ENCODE measurements at regions not wholly inside any gene's neighbourhood (a gene's known extent, or its start where the extent isn't known, plus 50 kb on each side); places are given as distances from the start of the nearest gene placed in this dataset.

- DNase-seq (ENCODE audit: low read depth, low spot score), result no peak
- Histone ChIP-seq H3K4me2 (ENCODE audit: control insufficient read depth, extremely low read depth, insufficient read depth, low read depth, low read length) (no peak overlapping the region), H3K4me3 (ENCODE audit: control insufficient read depth in 2 of 3, extremely low read depth in 1 of 3, insufficient read depth in 2 of 3, low read depth in 1 of 3, low read length in 3 of 3) (no peak overlapping the region), H3K27me3 (ENCODE audit: control insufficient read depth, extremely low read depth, insufficient read depth, low read length) (no peaks in the 10 kb centered on the region), H4K20me1 (ENCODE audit: control insufficient read depth, extremely low read depth, insufficient read depth, low read length) (no peaks in the 10 kb centered on the region), H3K9me3 (ENCODE audit: control insufficient read depth, low read depth, low read length) (peaks cover 4% of the 10 kb centered on the region), H3K27ac (ENCODE audit: control insufficient read depth, insufficient read depth, low read length) (no peak overlapping the region), H3K9ac (ENCODE audit: control insufficient read depth, extremely low read depth, insufficient read depth, low read length) (no peak overlapping the region), H3K79me2 (ENCODE audit: control insufficient read depth, insufficient read depth, low read length) (no peaks in the 10 kb centered on the region), H3K4me1 (ENCODE audit: control insufficient read depth, extremely low read depth, insufficient read depth, low read length) (no peaks in the 10 kb centered on the region), H2AFZ (ENCODE audit: control insufficient read depth, low read length) (no peak overlapping the region), H3K36me3 (ENCODE audit: control insufficient read depth in 2 of 2, extremely low read depth in 1 of 2, insufficient read depth in 2 of 2, low read length in 2 of 2) (no peaks in the 10 kb centered on the region), H3K9me1 (ENCODE audit: control insufficient read depth, extremely low read depth, insufficient read depth, low read length) (no peaks in the 10 kb centered on the region)
- dilution Hi-C loops (cut with MboI; ENCODE audit: extremely low pct_ligation_motif_present, low sequenced_read_pairs), result no loop called here
- TF ChIP-seq EZH2 (IDR thresholded peaks at IDR 0.05; ENCODE audit: low read length) (no peak), CTCF (optimal IDR thresholded peaks at IDR 0.05 in 1 of 3, IDR thresholded peaks at IDR 0.05 in 1 of 3, conservative IDR thresholded peaks at IDR 0.05 in 1 of 3; ENCODE audit: extremely low read depth in 1 of 3, insufficient read depth in 2 of 3, low read length in 3 of 3) (no peak)
- no peak for FAIRE-seq
Measured at GRCh38 chr14:48670939-48671338, 915.2 kb downstream of the RPS29 start.

DNA sequence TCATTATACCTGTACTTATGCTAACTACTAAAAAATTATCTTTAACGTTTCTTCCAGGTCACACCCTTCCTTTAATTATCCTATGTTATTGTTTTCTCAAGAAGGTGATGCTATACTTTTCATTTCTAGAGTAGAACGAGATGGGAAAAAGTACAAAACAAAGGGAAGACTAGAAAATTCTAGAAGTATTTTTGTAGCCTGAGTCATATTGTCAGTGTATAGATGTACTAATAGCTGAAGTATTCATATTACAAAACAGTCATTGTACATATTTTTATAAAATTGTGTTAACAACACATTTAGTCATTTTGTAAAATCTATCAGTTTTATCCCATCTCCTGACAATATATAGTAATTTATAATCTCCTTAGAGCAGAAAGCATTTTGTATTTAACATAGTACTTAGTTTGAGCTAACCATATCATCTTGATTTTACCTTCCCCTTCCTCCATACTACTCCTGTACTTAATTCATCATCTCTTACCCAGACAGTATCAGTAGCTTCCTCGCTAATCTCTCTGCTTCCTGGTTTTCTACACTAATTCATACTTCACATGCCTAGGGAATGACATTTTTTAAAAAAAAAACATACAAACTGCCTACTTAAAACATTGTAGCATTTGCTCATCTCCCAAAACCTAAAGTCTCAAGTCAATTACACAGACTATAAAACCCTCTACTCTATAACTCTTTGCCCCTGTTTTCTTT is 920.9 kb downstream of the RPS29 start:
- no peak for FAIRE-seq
- no peaks in the 10 kb centered on the region for H3K27me3 ChIP-seq (ENCODE audit: control insufficient read depth, extremely low read depth, insufficient read depth, low read length)
- dilution Hi-C loops (cut with MboI; ENCODE audit: extremely low pct_ligation_motif_present, low sequenced_read_pairs), result no loop called here
- H3K36me3 ChIP-seq (ENCODE audit: control insufficient read depth in 2 of 2, extremely low read depth in 1 of 2, insufficient read depth in 2 of 2, low read length in 2 of 2), result no peaks in the 10 kb centered on the region
- no peak overlapping the region for H3K27ac ChIP-seq (ENCODE audit: control insufficient read depth, insufficient read depth, low read length)
- H3K4me3 ChIP-seq (ENCODE audit: control insufficient read depth in 2 of 3, extremely low read depth in 1 of 3, insufficient read depth in 2 of 3, low read depth in 1 of 3, low read length in 3 of 3), result no peak overlapping the region
- no peak overlapping the region for H3K4me2 ChIP-seq (ENCODE audit: control insufficient read depth, extremely low read depth, insufficient read depth, low read depth, low read length)
- H3K9ac ChIP-seq (ENCODE audit: control insufficient read depth, extremely low read depth, insufficient read depth, low read length), result no peak overlapping the region
- no peak for TF ChIP-seq CTCF (optimal IDR thresholded peaks at IDR 0.05 in 1 of 3, IDR thresholded peaks at IDR 0.05 in 1 of 3, conservative IDR thresholded peaks at IDR 0.05 in 1 of 3; ENCODE audit: extremely low read depth in 1 of 3, insufficient read depth in 2 of 3, low read length in 3 of 3)
- no peak for TF ChIP-seq EZH2 (IDR thresholded peaks at IDR 0.05; ENCODE audit: low read length)
- no peaks in the 10 kb centered on the region for H3K4me1 ChIP-seq (ENCODE audit: control insufficient read depth, extremely low read depth, insufficient read depth, low read length)
- H2AFZ ChIP-seq (ENCODE audit: control insufficient read depth, low read length), result no peak overlapping the region
- no peaks in the 10 kb centered on the region for H3K79me2 ChIP-seq (ENCODE audit: control insufficient read depth, insufficient read depth, low read length)
- H3K9me3 ChIP-seq (ENCODE audit: control insufficient read depth, low read depth, low read length), result peaks cover 2% of the 10 kb centered on the region
- no peaks in the 10 kb centered on the region for H3K9me1 ChIP-seq (ENCODE audit: control insufficient read depth, extremely low read depth, insufficient read depth, low read length)
- DNase-seq (ENCODE audit: low read depth, low spot score), result no peak
- no peaks in the 10 kb centered on the region for H4K20me1 ChIP-seq (ENCODE audit: control insufficient read depth, extremely low read depth, insufficient read depth, low read length)
